Astrocyte of the cerebellum (primary cell): ENCODE measurements at regions not wholly inside any gene's neighbourhood (a gene's known extent, or its start where the extent isn't known, plus 50 kb on each side); places are given as distances from the start of the nearest gene placed in this dataset.
A peak's percentile ranks its signal among the peaks of the same experiment; 100 is the strongest.

Experiments
- DNase-seq: peaks from one replicate; pipeline ENCODE4 v3.0.0-alpha.2; 2011; ENCODE audit warnings: low read depth
- H3K4me3 ChIP-seq: 2 replicates; pipeline ENCODE4 v1.5.1; 2011; ENCODE audit warnings: mild to moderate bottlenecking, low read depth, low read length, moderate library complexity
- CTCF ChIP-seq: IDR thresholded peaks from 2 replicates; pipeline ENCODE4 v1.5.1; 2012; ENCODE audit warnings: low read length, low read depth, moderate library complexity, mild to moderate bottlenecking; ENCODE audit errors: missing control alignments
- in situ Hi-C: cut with HindIII; loops from 2 replicates; pipeline ENCODE4 v1.10.0; 2017; ENCODE audit warnings: low sequenced_read_pairs

GRCh38 chr20:24331939-24332338, 137.5 kb upstream of the SYNDIG1 start:
- no peak for TF ChIP-seq CTCF
- no peak for DNase-seq
- no peak overlapping the region for H3K4me3 ChIP-seq
- in situ Hi-C loops, result no loop called here

GRCh38 chr20:24328901-24329300, 140.5 kb upstream of the SYNDIG1 start:
- no peak for TF ChIP-seq CTCF
- no peak overlapping the region for H3K4me3 ChIP-seq
- DNase-seq, result peak; percentile 51
- in situ Hi-C loops, result no loop called here

GRCh38 chr20:24321973-24322372, 147.5 kb upstream of the SYNDIG1 start:
- no peak for TF ChIP-seq CTCF
- no peak overlapping the region for H3K4me3 ChIP-seq
- no peak for DNase-seq
- in situ Hi-C loops, result loop anchor here (5.0 kb wide), 1 partner anchor 65 kb away; no protein-coding TSS in a partner anchor

GRCh38 chr20:24318569-24319352, 150.7 kb upstream of the SYNDIG1 start:
- TF ChIP-seq CTCF, result no peak
- in situ Hi-C loops, result no loop called here
- H3K4me3 ChIP-seq, result no peak overlapping the region
- peak; percentile 4 for DNase-seq

GRCh38 chr20:24317224-24317623, 152.2 kb upstream of the SYNDIG1 start:
- no peak for DNase-seq
- TF ChIP-seq CTCF, result no peak
- H3K4me3 ChIP-seq, result no peak overlapping the region
- in situ Hi-C loops, result no loop called here

- in situ Hi-C loops, result no loop called here
Observed at GRCh38 chr20:24316731-24317130, 152.7 kb upstream of the SYNDIG1 start.

More at GRCh38 chr20:24316731-24317130, 152.7 kb upstream of the SYNDIG1 start:
- no peak for TF ChIP-seq CTCF
- H3K4me3 ChIP-seq, result no peak overlapping the region
- no peak for DNase-seq
